ENCODE measurements at regions not wholly inside any gene's neighbourhood (a gene's known extent, or its start where the extent isn't known, plus 50 kb on each side); places are given as distances from the start of the nearest gene placed in this dataset.

DNA sequence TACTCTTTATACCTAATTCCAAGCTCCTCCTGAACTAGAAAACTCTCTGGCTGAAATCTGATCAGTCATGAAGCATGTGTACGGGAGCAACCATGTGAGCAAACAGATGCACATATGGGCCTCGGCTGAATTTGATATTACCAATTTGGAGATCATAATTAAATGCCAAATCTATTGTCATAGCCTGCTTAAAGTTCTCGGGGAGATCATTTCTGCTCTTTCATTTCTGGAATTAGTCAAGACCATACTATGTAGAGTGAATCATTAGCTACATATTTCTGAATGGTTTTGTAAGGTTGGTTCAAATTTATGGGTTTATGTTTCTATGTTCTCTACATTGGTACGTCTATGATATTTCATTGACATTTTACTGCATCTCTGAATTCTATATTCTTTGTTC, 205.5 kb downstream of the UBE2E3 start:
- peak; percentile 48 for DNase-seq
- Histone ChIP-seq H3K4me3 (no peak overlapping the region), H3K79me2 (ENCODE audit: insufficient read depth) (no peaks in the 10 kb centered on the region), H3K9ac (no peak overlapping the region), H3K9me3 (ENCODE audit: low read depth) (no peaks in the 10 kb centered on the region), H4K20me1 (ENCODE audit: insufficient read depth) (no peaks in the 10 kb centered on the region), H3K9me2 (ENCODE audit: insufficient read depth) (no peaks in the 10 kb centered on the region), H3K4me1 (ENCODE audit: insufficient read depth) (peaks cover 12% of the 10 kb centered on the region), H3K36me3 (ENCODE audit: low read depth) (no peaks in the 10 kb centered on the region), H3K4me2 (ENCODE audit: unreplicated experiment) (peak overlapping the region; percentile 24), H3F3A (ENCODE audit: insufficient read depth) (no peaks in the 10 kb centered on the region), H3K27me3 (replicated peaks; ENCODE audit: insufficient read depth) (no peaks in the 10 kb centered on the region), H2AFZ (no peak overlapping the region), H3K27ac (no peak overlapping the region)
- TF ChIP-seq EZH2 (IDR thresholded peaks at IDR 0.05; ENCODE audit: insufficient read depth, poor library complexity, severe bottlenecking) (no peak), EZH2phosphoT487 (IDR thresholded peaks at IDR 0.05; ENCODE audit: insufficient read depth, low read depth) (no peak)
- 55 to 60% methylated on average over 4 of the region's 4 CpGs for WGBS, 2 experiments (ENCODE audit: low coverage in 1 of 2, low lambda C conversion rate in 2 of 2, missing lambda C conversion rate in 2 of 2)
- in situ Hi-C loops (cut with MboI): no loop called here

DNA sequence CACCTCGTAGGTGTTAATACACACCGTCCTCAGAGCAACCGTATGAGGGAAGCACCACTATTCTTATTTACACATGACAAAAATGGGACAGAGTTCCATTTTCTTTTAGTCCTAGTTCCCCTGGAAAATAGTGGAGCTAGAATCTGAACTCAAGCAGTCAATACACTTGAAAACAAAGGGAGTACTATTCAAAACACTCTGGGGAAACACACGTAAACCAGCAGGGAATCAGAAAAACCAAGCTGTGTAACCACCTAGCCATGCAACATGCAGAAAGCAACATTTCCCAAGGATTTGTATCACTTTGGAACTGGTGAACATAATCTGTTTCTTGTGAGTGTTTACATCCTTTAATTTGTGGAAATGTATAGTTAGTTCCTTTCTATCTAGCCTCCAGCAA, 208.2 kb downstream of the UBE2E3 start:
- no peaks in the 10 kb centered on the region for H4K20me1 ChIP-seq (ENCODE audit: insufficient read depth)
- in situ Hi-C loops (cut with MboI): no loop called here
- no peaks in the 10 kb centered on the region for H3K9me3 ChIP-seq (ENCODE audit: low read depth)
- TF ChIP-seq EZH2phosphoT487 (IDR thresholded peaks at IDR 0.05; ENCODE audit: insufficient read depth, low read depth): no peak
- no peak for TF ChIP-seq EZH2 (IDR thresholded peaks at IDR 0.05; ENCODE audit: insufficient read depth, poor library complexity, severe bottlenecking)
- no peaks in the 10 kb centered on the region for H3K79me2 ChIP-seq (ENCODE audit: insufficient read depth)
- no peak for DNase-seq
- no peak overlapping the region for H2AFZ ChIP-seq
- no peak overlapping the region for H3K27ac ChIP-seq
- H3K4me1 ChIP-seq (ENCODE audit: insufficient read depth): peaks cover 12% of the 10 kb centered on the region
- H3K4me2 ChIP-seq (ENCODE audit: unreplicated experiment): no peak overlapping the region
- no peaks in the 10 kb centered on the region for H3F3A ChIP-seq (ENCODE audit: insufficient read depth)
- H3K9ac ChIP-seq: no peak overlapping the region
- H3K36me3 ChIP-seq (ENCODE audit: low read depth): no peaks in the 10 kb centered on the region
- no peak overlapping the region for H3K4me3 ChIP-seq
- 88 to 92% methylated on average over 4 of the region's 4 CpGs for WGBS, 2 experiments (ENCODE audit: low coverage in 1 of 2, low lambda C conversion rate in 2 of 2, missing lambda C conversion rate in 2 of 2)
- H3K9me2 ChIP-seq (ENCODE audit: insufficient read depth): no peaks in the 10 kb centered on the region
- H3K27me3 ChIP-seq (replicated peaks; ENCODE audit: insufficient read depth): no peaks in the 10 kb centered on the region

DNA sequence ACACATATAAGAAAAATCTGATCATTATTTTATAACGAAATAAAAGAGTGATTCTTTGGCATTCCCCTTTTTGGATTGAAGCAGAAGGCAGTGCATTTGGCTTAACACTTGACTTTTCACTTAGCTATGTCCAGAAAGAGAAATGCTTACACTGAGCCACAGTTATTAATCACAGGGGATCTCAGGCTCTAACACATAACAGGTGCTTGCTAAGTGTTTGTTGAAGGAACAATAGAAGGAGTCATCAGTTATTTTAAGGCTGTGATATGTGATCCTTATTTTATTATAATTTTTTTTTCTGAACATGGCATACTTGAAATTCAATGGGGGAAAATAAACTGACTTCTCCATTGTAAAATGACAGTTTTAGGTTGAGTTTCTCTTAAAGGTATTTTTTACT, 209.5 kb downstream of the UBE2E3 start:
- no peak for TF ChIP-seq EZH2 (IDR thresholded peaks at IDR 0.05; ENCODE audit: insufficient read depth, poor library complexity, severe bottlenecking)
- no peak for TF ChIP-seq EZH2phosphoT487 (IDR thresholded peaks at IDR 0.05; ENCODE audit: insufficient read depth, low read depth)
- Histone ChIP-seq H3K79me2 (ENCODE audit: insufficient read depth) (no peaks in the 10 kb centered on the region), H2AFZ (no peak overlapping the region), H3K4me3 (no peak overlapping the region), H3K4me2 (ENCODE audit: unreplicated experiment) (no peak overlapping the region), H3K27me3 (replicated peaks; ENCODE audit: insufficient read depth) (no peaks in the 10 kb centered on the region), H4K20me1 (ENCODE audit: insufficient read depth) (no peaks in the 10 kb centered on the region), H3K27ac (no peak overlapping the region), H3K4me1 (ENCODE audit: insufficient read depth) (peaks cover 12% of the 10 kb centered on the region), H3K9ac (no peak overlapping the region), H3F3A (ENCODE audit: insufficient read depth) (no peaks in the 10 kb centered on the region), H3K9me2 (ENCODE audit: insufficient read depth) (no peaks in the 10 kb centered on the region), H3K36me3 (ENCODE audit: low read depth) (no peaks in the 10 kb centered on the region), H3K9me3 (ENCODE audit: low read depth) (no peaks in the 10 kb centered on the region)
- no peak for DNase-seq
- in situ Hi-C loops (cut with MboI): no loop called here
- 16 to 38% methylated on average over 1 of the region's 1 CpG for WGBS, 2 experiments (ENCODE audit: low coverage in 1 of 2, low lambda C conversion rate in 2 of 2, missing lambda C conversion rate in 2 of 2)

DNA sequence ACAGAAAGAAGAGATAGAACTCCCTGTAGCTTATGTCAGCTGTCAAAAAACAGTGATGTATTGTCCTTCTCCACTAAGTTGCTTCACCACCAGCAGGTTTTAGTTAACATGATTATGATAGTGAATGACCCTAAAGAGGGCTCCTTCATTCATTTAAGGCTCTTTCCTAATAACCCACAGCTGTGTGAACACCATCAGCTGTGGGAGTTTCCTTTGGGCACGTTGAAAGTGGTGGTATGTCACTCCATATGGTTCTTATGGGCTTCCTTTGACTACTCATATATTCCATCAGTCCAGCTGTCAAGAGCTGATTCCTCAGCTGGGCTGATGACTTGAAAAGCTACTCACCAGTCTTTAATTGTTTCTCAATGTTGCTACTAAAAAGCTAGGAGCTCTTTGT, 210.3 kb downstream of the UBE2E3 start:
- no peaks in the 10 kb centered on the region for H3K9me2 ChIP-seq (ENCODE audit: insufficient read depth)
- H3K79me2 ChIP-seq (ENCODE audit: insufficient read depth): no peaks in the 10 kb centered on the region
- in situ Hi-C loops (cut with MboI): no loop called here
- H2AFZ ChIP-seq: no peak overlapping the region
- no peaks in the 10 kb centered on the region for H3K36me3 ChIP-seq (ENCODE audit: low read depth)
- no peaks in the 10 kb centered on the region for H3F3A ChIP-seq (ENCODE audit: insufficient read depth)
- H3K4me1 ChIP-seq (ENCODE audit: insufficient read depth): peaks cover 10% of the 10 kb centered on the region
- H3K9me3 ChIP-seq (ENCODE audit: low read depth): no peaks in the 10 kb centered on the region
- no peaks in the 10 kb centered on the region for H4K20me1 ChIP-seq (ENCODE audit: insufficient read depth)
- H3K9ac ChIP-seq: no peak overlapping the region
- no peak overlapping the region for H3K4me3 ChIP-seq
- WGBS, 2 experiments (ENCODE audit: low coverage in 1 of 2, low lambda C conversion rate in 2 of 2, missing lambda C conversion rate in 2 of 2): 9 to 20% methylated on average over 1 of the region's 1 CpG
- no peaks in the 10 kb centered on the region for H3K27me3 ChIP-seq (replicated peaks; ENCODE audit: insufficient read depth)
- H3K27ac ChIP-seq: no peak overlapping the region
- no peak overlapping the region for H3K4me2 ChIP-seq (ENCODE audit: unreplicated experiment)
- DNase-seq: peak; percentile 8
- TF ChIP-seq EZH2phosphoT487 (IDR thresholded peaks at IDR 0.05; ENCODE audit: insufficient read depth, low read depth) (no peak), EZH2 (IDR thresholded peaks at IDR 0.05; ENCODE audit: insufficient read depth, poor library complexity, severe bottlenecking) (no peak)

DNA sequence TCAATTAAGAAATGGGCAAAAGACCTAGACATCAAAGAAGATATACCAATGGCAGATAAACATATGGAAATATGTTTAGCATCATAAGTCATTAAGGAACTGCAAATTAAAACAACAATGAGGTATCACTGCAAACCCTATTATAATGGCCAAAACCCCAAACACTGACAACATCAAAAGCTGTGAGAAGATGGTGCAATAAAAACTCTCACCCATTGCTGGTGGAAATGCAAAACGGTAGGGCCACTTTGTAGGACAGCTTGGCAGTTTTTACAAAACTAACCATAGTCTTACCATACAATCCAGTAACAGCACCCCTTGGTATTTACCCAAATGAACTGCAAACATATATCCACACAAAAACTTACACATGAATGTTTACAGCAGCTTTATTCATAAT, 213.1 kb downstream of the UBE2E3 start:
- WGBS, 2 experiments (ENCODE audit: low coverage in 1 of 2, low lambda C conversion rate in 2 of 2, missing lambda C conversion rate in 2 of 2): 65 to 67% methylated on average over 1 of the region's 1 CpG
- Histone ChIP-seq H3K9me3 (ENCODE audit: low read depth) (no peaks in the 10 kb centered on the region), H3K36me3 (ENCODE audit: low read depth) (no peaks in the 10 kb centered on the region), H3F3A (ENCODE audit: insufficient read depth) (no peaks in the 10 kb centered on the region), H3K79me2 (ENCODE audit: insufficient read depth) (no peaks in the 10 kb centered on the region), H3K27ac (no peak overlapping the region), H3K4me2 (ENCODE audit: unreplicated experiment) (no peak overlapping the region), H3K4me1 (ENCODE audit: insufficient read depth) (no peaks in the 10 kb centered on the region), H2AFZ (no peak overlapping the region), H3K4me3 (no peak overlapping the region), H3K27me3 (replicated peaks; ENCODE audit: insufficient read depth) (no peaks in the 10 kb centered on the region), H3K9ac (no peak overlapping the region), H4K20me1 (ENCODE audit: insufficient read depth) (no peaks in the 10 kb centered on the region), H3K9me2 (ENCODE audit: insufficient read depth) (no peaks in the 10 kb centered on the region)
- DNase-seq: no peak
- TF ChIP-seq EZH2phosphoT487 (IDR thresholded peaks at IDR 0.05; ENCODE audit: insufficient read depth, low read depth) (no peak), EZH2 (IDR thresholded peaks at IDR 0.05; ENCODE audit: insufficient read depth, poor library complexity, severe bottlenecking) (no peak)
- in situ Hi-C loops (cut with MboI): no loop called here

Data from GM23248 (cell line).